ENCODE measurements at regions not wholly inside any gene's neighbourhood (a gene's known extent, or its start where the extent isn't known, plus 50 kb on each side); places are given as distances from the start of the nearest gene placed in this dataset.

- no peak for TF ChIP-seq CTCF (IDR thresholded peaks at IDR 0.05)
- peaks cover 29% of the 10 kb centered on the region for H3K9me3 Mint-ChIP-seq (ENCODE audit: low read depth)
- H3K4me1 Mint-ChIP-seq (ENCODE audit: low read depth), result peaks cover 31% of the 10 kb centered on the region
- no peak overlapping the region for H3K27ac Mint-ChIP-seq (ENCODE audit: unreplicated experiment)
- H3K36me3 Mint-ChIP-seq (ENCODE audit: low read depth), result peaks cover 7% of the 10 kb centered on the region
- H3K27me3 Mint-ChIP-seq (ENCODE audit: low read depth), result no peaks in the 10 kb centered on the region
- DNase-seq (ENCODE audit: low spot score), result no peak
- no peak overlapping the region for H3K4me3 Mint-ChIP-seq (ENCODE audit: unreplicated experiment)
Observed at GRCh38 chr2:111632661-111633060, 251.3 kb downstream of the ANAPC1 start.

- DNase-seq (ENCODE audit: low spot score), result no peak
- Mint-ChIP-seq H3K4me3 (ENCODE audit: unreplicated experiment) (no peak overlapping the region), H3K27ac (ENCODE audit: unreplicated experiment) (no peak overlapping the region), H3K9me3 (ENCODE audit: low read depth) (peaks cover 29% of the 10 kb centered on the region), H3K36me3 (ENCODE audit: low read depth) (peaks cover 5% of the 10 kb centered on the region), H3K4me1 (ENCODE audit: low read depth) (peaks cover 31% of the 10 kb centered on the region), H3K27me3 (ENCODE audit: low read depth) (no peaks in the 10 kb centered on the region)
- TF ChIP-seq CTCF (IDR thresholded peaks at IDR 0.05), result no peak
Observed at GRCh38 chr2:111633189-111633588, 250.8 kb downstream of the ANAPC1 start.

GRCh38 chr2:111633643-111634042, 250.3 kb downstream of the ANAPC1 start:
- TF ChIP-seq CTCF (IDR thresholded peaks at IDR 0.05), result no peak
- H3K27ac Mint-ChIP-seq (ENCODE audit: unreplicated experiment), result no peak overlapping the region
- peaks cover 2% of the 10 kb centered on the region for H3K36me3 Mint-ChIP-seq (ENCODE audit: low read depth)
- no peak for DNase-seq (ENCODE audit: low spot score)
- H3K9me3 Mint-ChIP-seq (ENCODE audit: low read depth), result peaks cover 28% of the 10 kb centered on the region
- no peaks in the 10 kb centered on the region for H3K27me3 Mint-ChIP-seq (ENCODE audit: low read depth)
- no peak overlapping the region for H3K4me3 Mint-ChIP-seq (ENCODE audit: unreplicated experiment)
- H3K4me1 Mint-ChIP-seq (ENCODE audit: low read depth), result peaks cover 31% of the 10 kb centered on the region

GRCh38 chr2:111634050-111634794, 249.8 kb downstream of the ANAPC1 start:
- Mint-ChIP-seq H3K27ac (ENCODE audit: unreplicated experiment) (no peak overlapping the region), H3K4me3 (ENCODE audit: unreplicated experiment) (no peak overlapping the region), H3K27me3 (ENCODE audit: low read depth) (no peaks in the 10 kb centered on the region), H3K9me3 (ENCODE audit: low read depth) (peaks cover 25% of the 10 kb centered on the region), H3K36me3 (ENCODE audit: low read depth) (peaks cover 1% of the 10 kb centered on the region), H3K4me1 (ENCODE audit: low read depth) (peaks cover 31% of the 10 kb centered on the region)
- DNase-seq (ENCODE audit: low spot score), result no peak
- no peak for TF ChIP-seq CTCF (IDR thresholded peaks at IDR 0.05)

- Mint-ChIP-seq H3K27me3 (ENCODE audit: low read depth) (no peaks in the 10 kb centered on the region), H3K36me3 (ENCODE audit: low read depth) (peaks cover 1% of the 10 kb centered on the region), H3K27ac (ENCODE audit: unreplicated experiment) (no peak overlapping the region), H3K4me1 (ENCODE audit: low read depth) (peaks cover 31% of the 10 kb centered on the region), H3K4me3 (ENCODE audit: unreplicated experiment) (no peak overlapping the region), H3K9me3 (ENCODE audit: low read depth) (peaks cover 20% of the 10 kb centered on the region)
- no peak for TF ChIP-seq CTCF (IDR thresholded peaks at IDR 0.05)
- DNase-seq (ENCODE audit: low spot score), result no peak
Observed at GRCh38 chr2:111634995-111635538, 248.9 kb downstream of the ANAPC1 start.

Data from chondrocyte (in vitro differentiated cells).